ENCODE measurements at regions not wholly inside any gene's neighbourhood (a gene's known extent, or its start where the extent isn't known, plus 50 kb on each side); places are given as distances from the start of the nearest gene placed in this dataset.

DNA sequence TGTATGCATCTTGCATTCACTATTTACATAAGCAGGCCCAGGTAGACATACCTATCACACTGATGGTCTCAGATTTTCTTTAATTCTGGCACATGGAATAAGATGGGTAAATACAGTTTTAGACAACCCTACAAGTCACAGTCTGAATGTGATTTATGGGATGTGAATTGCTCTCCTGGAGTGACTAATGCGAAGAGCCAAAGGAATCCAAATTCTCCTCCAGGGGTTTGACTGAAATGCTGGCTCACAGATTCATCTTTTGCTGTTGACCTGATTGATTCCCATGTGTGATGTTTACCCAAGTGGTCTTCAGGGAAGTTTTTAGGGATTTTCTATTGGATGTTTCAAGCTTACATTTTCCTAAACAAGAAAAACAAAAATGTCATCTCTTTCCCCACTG, 277.9 kb upstream of the MON1B start:
- no peak for FAIRE-seq

DNA sequence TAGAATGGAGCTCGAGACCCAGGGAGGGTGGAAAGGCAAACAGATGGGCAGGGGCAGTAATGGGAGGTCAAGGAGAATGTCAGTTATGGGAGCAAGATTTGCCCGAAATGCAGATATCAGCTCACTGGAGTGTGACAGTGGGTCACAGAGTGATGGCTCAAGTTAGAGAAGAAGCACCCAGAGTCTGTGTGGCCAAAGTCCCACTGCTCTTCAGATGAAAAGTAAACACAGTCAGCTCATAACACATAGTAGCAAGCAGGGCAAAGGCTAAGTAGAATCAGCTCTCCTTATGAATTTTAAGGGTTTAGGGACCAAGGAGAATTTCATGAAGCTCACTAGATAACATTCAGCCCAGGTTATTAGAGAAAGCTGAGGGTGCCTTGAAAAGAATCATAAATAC, 264.9 kb upstream of the MON1B start:
- FAIRE-seq: no peak

GRCh38 chr16:76926595-76926994, 264.4 kb upstream of the MON1B start:
- FAIRE-seq: no peak

GRCh38 chr16:76931186-76931585, 259.8 kb upstream of the MON1B start:
- FAIRE-seq: no peak

DNA sequence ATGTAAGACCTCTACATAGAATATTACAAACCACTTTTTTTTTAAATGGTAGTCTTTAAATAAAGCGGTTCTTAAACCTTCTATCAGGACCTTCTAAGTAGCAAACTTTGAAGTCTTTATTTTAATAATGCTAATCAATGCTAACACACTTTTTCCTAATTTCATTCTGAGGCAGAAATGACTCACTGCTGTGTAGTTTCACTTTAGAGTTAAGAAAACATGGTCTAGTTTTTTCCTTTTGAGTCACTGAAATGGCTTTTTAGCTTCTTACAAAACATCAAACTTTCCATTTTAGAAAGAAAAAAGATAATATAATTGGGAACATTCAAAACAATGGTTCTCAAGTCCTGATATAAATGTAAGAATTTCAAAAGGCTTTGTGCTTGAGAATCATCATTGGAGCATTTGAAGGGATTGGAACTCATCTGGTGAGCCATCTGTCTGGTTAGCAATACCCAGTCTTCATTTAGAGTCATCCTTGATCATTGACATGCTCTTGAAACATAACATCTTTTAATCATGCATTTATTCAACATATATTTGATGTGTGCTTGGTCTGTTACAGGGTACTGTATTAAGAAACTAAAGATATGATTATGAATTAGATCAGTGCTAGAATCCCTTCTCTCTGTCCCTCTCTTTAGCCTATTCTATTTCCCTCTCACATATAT, 258.3 kb upstream of the MON1B start:
- no peak for FAIRE-seq

DNA sequence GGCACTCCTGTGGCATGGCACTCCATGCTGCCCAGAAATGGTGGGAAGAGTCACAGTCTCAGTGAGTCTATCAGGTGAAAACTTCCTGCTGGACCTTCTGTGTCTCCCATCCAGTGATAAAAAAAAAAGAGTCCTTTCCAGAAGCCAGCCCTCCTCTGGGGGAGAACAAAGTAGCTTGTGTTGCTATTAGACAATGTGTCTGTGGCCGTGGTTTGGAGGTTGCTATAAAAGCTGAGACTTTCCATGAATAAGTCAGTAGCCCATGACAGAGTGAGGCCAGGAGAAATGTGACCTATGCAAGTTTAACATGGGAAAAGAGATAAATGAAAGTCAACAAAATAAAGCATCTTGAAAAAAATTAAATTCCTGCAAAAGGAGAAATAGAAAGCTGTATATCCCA, 250.7 kb upstream of the MON1B start:
- no peak for FAIRE-seq

DNA sequence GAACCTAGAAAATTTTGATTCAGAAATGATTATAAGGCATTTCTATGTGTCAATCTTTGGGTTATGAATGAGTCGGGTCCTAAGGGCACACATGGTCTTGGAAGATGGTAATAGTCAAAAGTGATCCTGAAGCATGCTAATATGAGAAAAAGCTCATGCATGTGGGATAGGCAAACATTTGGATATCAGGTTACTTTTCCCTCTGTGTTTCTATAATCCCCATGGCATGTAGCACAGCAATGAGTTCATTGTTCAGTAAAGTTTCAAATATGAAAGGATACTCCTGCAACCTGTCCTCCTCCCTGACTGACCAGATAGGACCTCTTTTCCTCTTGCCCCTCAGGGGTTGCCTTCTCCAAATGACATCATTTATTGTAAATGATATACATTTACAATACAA, 249.9 kb upstream of the MON1B start:
- FAIRE-seq: no peak

- FAIRE-seq: no peak
Measured at GRCh38 chr16:76942089-76942488, 248.9 kb upstream of the MON1B start.

GRCh38 chr16:76943921-76944320, 247.1 kb upstream of the MON1B start:
- no peak for FAIRE-seq

GRCh38 chr16:76946879-76947278, 244.1 kb upstream of the MON1B start:
- FAIRE-seq: no peak

DNA sequence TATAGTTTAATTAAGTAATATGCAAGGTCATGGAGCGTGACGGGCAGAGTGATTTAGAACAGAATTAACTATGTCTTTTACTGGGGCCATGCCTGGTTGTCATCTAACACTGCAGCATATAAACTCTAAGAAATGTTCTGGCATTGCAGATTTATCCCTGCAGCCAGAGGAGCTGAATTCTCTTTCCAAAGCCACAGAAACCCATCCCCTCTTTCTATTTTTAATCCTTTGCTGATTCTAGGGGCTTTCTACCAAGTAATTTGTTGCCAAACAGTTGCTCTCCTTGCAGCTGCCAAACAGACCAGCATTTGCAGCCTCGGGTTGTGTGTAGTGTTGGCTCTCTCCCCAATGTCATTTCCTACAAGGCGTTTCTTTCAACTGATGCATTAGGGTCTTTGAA, 243.2 kb upstream of the MON1B start:
- FAIRE-seq: no peak

GRCh38 chr16:76955629-76956028, 235.4 kb upstream of the MON1B start:
- FAIRE-seq: no peak

DNA sequence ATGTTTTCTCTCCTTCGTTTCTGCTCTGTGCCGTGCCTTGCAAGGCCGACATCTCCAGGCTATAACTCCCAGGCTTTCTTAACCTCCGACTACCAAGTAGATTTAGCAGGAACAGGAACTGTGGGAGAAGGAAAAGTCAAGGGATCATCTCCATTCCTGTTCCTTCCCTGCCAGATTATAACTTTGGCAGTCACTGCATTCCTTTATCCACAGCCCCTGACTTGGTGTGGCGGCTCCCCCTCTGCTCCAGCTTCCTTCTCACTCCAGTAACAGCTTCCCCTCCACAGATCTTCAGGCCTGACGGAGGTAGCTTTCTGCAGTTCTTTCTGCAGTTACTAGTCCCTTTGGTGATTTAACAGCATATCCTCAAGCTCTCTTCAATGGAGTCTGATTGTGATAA, 234.6 kb upstream of the MON1B start:
- FAIRE-seq: no peak

- no peak for FAIRE-seq
Measured at GRCh38 chr16:76956841-76957240, 234.1 kb upstream of the MON1B start.

GRCh38 chr16:76959166-76959565, 231.8 kb upstream of the MON1B start:
- no peak for FAIRE-seq

DNA sequence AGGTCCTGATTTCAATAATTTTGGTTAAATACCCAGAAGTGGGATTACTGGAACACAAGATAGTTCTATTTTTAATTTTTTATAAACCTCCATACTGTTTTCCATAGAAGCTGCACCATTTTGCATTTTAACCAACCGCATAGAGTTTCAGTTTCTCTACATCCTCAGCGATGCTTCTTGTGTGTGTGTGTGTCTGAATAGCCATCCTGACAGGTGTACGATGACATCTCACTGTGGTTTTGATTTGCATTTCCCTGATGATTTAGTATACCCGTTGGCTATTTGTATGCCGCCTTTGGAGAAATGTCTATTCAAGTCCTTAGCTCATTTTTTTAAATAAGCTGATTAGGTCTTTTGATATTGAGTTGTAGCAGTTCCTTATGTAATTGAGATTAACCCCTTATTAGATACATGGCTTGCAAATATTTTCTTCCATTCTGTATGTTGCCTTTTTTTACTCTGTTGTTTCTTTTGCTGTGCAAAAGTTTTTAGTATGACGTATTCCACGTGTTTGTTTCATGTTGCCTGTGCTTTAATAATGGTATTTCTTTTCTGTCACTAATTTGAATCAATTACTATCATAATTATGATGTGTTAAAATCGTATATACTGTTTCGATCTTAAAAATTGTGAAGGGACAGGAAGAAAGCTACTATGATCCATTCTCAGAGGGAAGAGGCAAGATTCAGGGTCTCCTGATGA, 227.2 kb upstream of the MON1B start:
- no peak for FAIRE-seq

- no peak for FAIRE-seq
Measured at GRCh38 chr16:76964464-76965154, 226.4 kb upstream of the MON1B start.

DNA sequence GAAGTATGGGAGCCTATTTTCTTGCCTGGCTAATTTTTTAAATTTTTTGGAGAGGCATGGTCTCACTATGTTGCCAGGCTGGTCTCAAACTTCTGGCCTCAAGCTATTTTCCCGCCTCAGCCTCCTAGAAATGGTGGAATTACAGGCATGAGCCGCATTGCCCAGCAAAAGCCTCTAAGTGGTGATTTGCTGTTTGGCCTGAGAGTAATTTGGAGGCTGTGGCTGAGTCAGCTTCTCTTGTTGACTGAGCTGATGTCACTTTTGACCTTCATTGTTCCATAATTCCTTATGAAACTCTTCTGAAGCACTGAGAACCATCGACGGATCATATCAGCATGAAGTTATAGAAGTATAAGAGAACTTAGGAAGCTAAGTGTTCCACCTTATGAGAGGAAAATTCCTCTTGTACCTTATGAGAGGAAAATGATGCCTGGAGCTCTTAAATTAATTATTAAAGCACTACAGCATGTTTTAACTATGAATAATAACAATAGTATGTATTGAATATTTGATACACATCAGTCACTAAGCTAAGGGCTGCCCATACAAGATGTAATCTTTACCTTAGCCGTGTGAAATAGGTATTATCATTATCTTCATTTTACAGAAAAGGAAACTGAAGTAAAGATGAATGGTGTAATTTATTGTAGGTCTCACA, 220.8 kb upstream of the MON1B start:
- FAIRE-seq: no peak

GRCh38 chr16:76970745-76971099, 220.3 kb upstream of the MON1B start:
- no peak for FAIRE-seq

- FAIRE-seq: no peak
Measured at GRCh38 chr16:76976101-76976500, 214.9 kb upstream of the MON1B start.

GRCh38 chr16:76976756-76977155, 214.2 kb upstream of the MON1B start:
- no peak for FAIRE-seq

- no peak for FAIRE-seq
Measured at GRCh38 chr16:76984196-76984595, 206.8 kb upstream of the MON1B start.

GRCh38 chr16:76985392-76986045, 205.5 kb upstream of the MON1B start:
- FAIRE-seq: no peak
